Skeletal muscle tissue (tissue), 3 donors: ENCODE measurements at regions not wholly inside any gene's neighbourhood (a gene's known extent, or its start where the extent isn't known, plus 50 kb on each side); places are given as distances from the start of the nearest gene placed in this dataset.

ENCODE experiments used
- H3K27ac ChIP-seq: one replicate; pipeline ENCODE4 v1.7.0; 2013; ENCODE audit warnings: mild to moderate bottlenecking, low read depth, low read length, inconsistent platforms
- H3K27me3 ChIP-seq, 3 donors: one replicate each; pipeline ENCODE4 v1.7.0; 2013; ENCODE audit warnings: low read length in 3 of 3; ENCODE audit not compliant: control insufficient read depth in 3 of 3, insufficient read depth in 3 of 3
- H3K36me3 ChIP-seq, 3 donors: one replicate each; pipeline ENCODE4 v1.7.0; 2013; ENCODE audit warnings: low read length in 3 of 3; ENCODE audit not compliant: control insufficient read depth in 3 of 3, insufficient read depth in 3 of 3
- H3K4me1 ChIP-seq, 3 donors: one replicate each; pipeline ENCODE4 v1.7.0; 2013; ENCODE audit warnings: low read length in 3 of 3, mild to moderate bottlenecking in 3 of 3; ENCODE audit not compliant: control insufficient read depth in 3 of 3, insufficient read depth in 3 of 3
- H3K4me3 ChIP-seq, 3 donors: one replicate each; pipeline ENCODE4 v1.7.0; 2013; ENCODE audit warnings: low read length in 3 of 3
- H3K9ac ChIP-seq, 3 donors: one replicate each; pipeline ENCODE4 v1.7.0; 2013; ENCODE audit warnings: low read length in 3 of 3, mild to moderate bottlenecking in 3 of 3, moderate library complexity in 2 of 3, low read depth in 1 of 3
- H3K9me3 ChIP-seq, 3 donors: one replicate each; pipeline ENCODE4 v1.7.0; 2013; ENCODE audit warnings: low read length in 3 of 3; ENCODE audit not compliant: control insufficient read depth in 3 of 3
- donor health status: Osteomylitis.

- Histone ChIP-seq H3K9me3 (no peaks in the 10 kb centered on the region), H3K9ac (no peak overlapping the region), H3K36me3 (no peaks in the 10 kb centered on the region), H3K4me1 (peaks cover 0 to 6% (median 0%) of the 10 kb centered on the region in 3 donors), H3K27me3 (no peaks in the 10 kb centered on the region), H3K4me3 (no peak overlapping the region), H3K27ac (no peak overlapping the region)
Measured at GRCh38 chr15:53447053-53447574, 312.3 kb downstream of the WDR72 start.

- H3K4me1 ChIP-seq = peaks cover 0 to 6% (median 0%) of the 10 kb centered on the region in 3 donors
- no peaks in the 10 kb centered on the region for H3K36me3 ChIP-seq
- no peak overlapping the region for H3K4me3 ChIP-seq
- H3K27ac ChIP-seq = no peak overlapping the region
- H3K9me3 ChIP-seq = no peaks in the 10 kb centered on the region
- H3K27me3 ChIP-seq = no peaks in the 10 kb centered on the region
- H3K9ac ChIP-seq = no peak overlapping the region
Measured at GRCh38 chr15:53446376-53446775, 313.1 kb downstream of the WDR72 start.

GRCh38 chr15:53445531-53445930 is 313.9 kb downstream of the WDR72 start:
- Histone ChIP-seq H3K4me1 (peaks cover 0 to 6% (median 0%) of the 10 kb centered on the region in 3 donors), H3K27me3 (no peaks in the 10 kb centered on the region), H3K27ac (no peak overlapping the region), H3K4me3 (no peak overlapping the region), H3K9me3 (no peaks in the 10 kb centered on the region), H3K36me3 (no peaks in the 10 kb centered on the region), H3K9ac (no peak overlapping the region)

- H3K27ac ChIP-seq = no peak overlapping the region
- no peaks in the 10 kb centered on the region for H3K36me3 ChIP-seq
Measured at GRCh38 chr15:53437985-53438841, 321.2 kb downstream of the WDR72 start.

GRCh38 chr15:53437366-53437765 is 322.1 kb downstream of the WDR72 start:
- Histone ChIP-seq H3K27me3 (no peaks in the 10 kb centered on the region), H3K4me3 (no peak overlapping the region), H3K36me3 (no peaks in the 10 kb centered on the region), H3K4me1 (no peaks in the 10 kb centered on the region), H3K9me3 (no peaks in the 10 kb centered on the region), H3K9ac (no peak overlapping the region), H3K27ac (no peak overlapping the region)

More at GRCh38 chr15:53437985-53438841, 321.2 kb downstream of the WDR72 start:
- Histone ChIP-seq H3K27me3 (no peaks in the 10 kb centered on the region), H3K9ac (no peak overlapping the region), H3K4me3 (no peak overlapping the region), H3K9me3 (no peaks in the 10 kb centered on the region), H3K4me1 (no peaks in the 10 kb centered on the region)

- Histone ChIP-seq H3K36me3 (no peaks in the 10 kb centered on the region), H3K9ac (no peak overlapping the region), H3K9me3 (no peaks in the 10 kb centered on the region), H3K27ac (no peak overlapping the region), H3K4me1 (no peaks in the 10 kb centered on the region), H3K27me3 (no peaks in the 10 kb centered on the region), H3K4me3 (no peak overlapping the region)
Measured at GRCh38 chr15:53434174-53434678, 325.2 kb downstream of the WDR72 start.

GRCh38 chr15:53416219-53416940 is 343.1 kb downstream of the WDR72 start:
- Histone ChIP-seq H3K4me1 (no peaks in the 10 kb centered on the region), H3K27me3 (no peaks in the 10 kb centered on the region), H3K27ac (no peak overlapping the region), H3K9ac (no peak overlapping the region), H3K4me3 (no peak overlapping the region), H3K9me3 (no peaks in the 10 kb centered on the region), H3K36me3 (no peaks in the 10 kb centered on the region)

- Histone ChIP-seq H3K9me3 (no peaks in the 10 kb centered on the region), H3K27me3 (no peaks in the 10 kb centered on the region), H3K36me3 (no peaks in the 10 kb centered on the region), H3K4me1 (no peaks in the 10 kb centered on the region), H3K27ac (no peak overlapping the region), H3K4me3 (no peak overlapping the region), H3K9ac (no peak overlapping the region)
Measured at GRCh38 chr15:53414167-53414566, 345.3 kb downstream of the WDR72 start.

GRCh38 chr15:53412542-53412941 is 346.9 kb downstream of the WDR72 start:
- Histone ChIP-seq H3K4me1 (no peaks in the 10 kb centered on the region), H3K27ac (no peak overlapping the region), H3K36me3 (no peaks in the 10 kb centered on the region), H3K4me3 (no peak overlapping the region), H3K9ac (no peak overlapping the region), H3K27me3 (no peaks in the 10 kb centered on the region), H3K9me3 (no peaks in the 10 kb centered on the region)
